H1 (cell line): ENCODE measurements at regions not wholly inside any gene's neighbourhood (a gene's known extent, or its start where the extent isn't known, plus 50 kb on each side); places are given as distances from the start of the nearest gene placed in this dataset.

Experiments used
- ASH2L ChIP-seq: fragments of 200-600, 300-600 bp; sonication (generic); IDR thresholded peaks from one replicate; pipeline ENCODE4 v1.7.1; 2017; ENCODE audit warnings: low read length
- BACH1 ChIP-seq: IDR thresholded peaks from 2 replicates; pipeline ENCODE4 v1.6.1; 2012; ENCODE audit warnings: low read length, improper control_type of control experiment
- BCL11A ChIP-seq, 2 experiments: IDR thresholded peaks; one replicate each; pipeline ENCODE4 v1.6.1; 2011; ENCODE audit warnings: low read depth in 2 of 2, low read length in 2 of 2, mild to moderate bottlenecking in 2 of 2
- BRCA1 ChIP-seq: IDR thresholded peaks from 2 replicates; pipeline ENCODE4 v1.6.1; 2012; ENCODE audit warnings: low read depth, low read length, improper control_type of control experiment
- EZH2 ChIP-seq: fragments of 200-600 bp; sonication (generic); IDR thresholded peaks from 2 replicates; pipeline ENCODE4 v1.7.1; 2012; ENCODE audit warnings: low read depth, mild to moderate bottlenecking, moderate library complexity, low read length, inconsistent platforms; ENCODE audit not compliant: severe bottlenecking
- FOSL1 ChIP-seq: IDR thresholded peaks from 2 replicates; pipeline ENCODE4 v1.6.1; 2011; ENCODE audit warnings: mild to moderate bottlenecking, low read depth, low read length, moderate library complexity; ENCODE audit not compliant: insufficient read depth
- HDAC2 ChIP-seq, 2 experiments: fragments of 300-600 bp in 1 of 2; sonication (generic) in 1 of 2; IDR thresholded peaks; 2 replicates each; pipeline ENCODE4 v1.6.1; 2011 to 2012; ENCODE audit warnings: low read depth in 2 of 2, low read length in 2 of 2, mild to moderate bottlenecking in 2 of 2, moderate library complexity in 2 of 2, borderline replicate concordance in 1 of 2, inconsistent platforms in 1 of 2
- HDAC6 ChIP-seq: IDR thresholded peaks from one replicate; pipeline ENCODE4 v1.7.1; 2012; ENCODE audit warnings: low read depth, mild to moderate bottlenecking, inconsistent platforms, low read length, moderate library complexity
- JUND ChIP-seq: IDR thresholded peaks from 2 replicates; pipeline ENCODE4 v1.6.1; 2011; ENCODE audit warnings: mild to moderate bottlenecking, improper control_type of control experiment, low read length
- NANOG ChIP-seq: IDR thresholded peaks from 2 replicates; pipeline ENCODE4 v1.6.1; 2011; ENCODE audit warnings: low read length, low read depth, mild to moderate bottlenecking, inconsistent platforms; ENCODE audit not compliant: insufficient read depth, poor library complexity, severe bottlenecking
- NRF1 ChIP-seq: IDR thresholded peaks from 2 replicates; pipeline ENCODE4 v1.6.1; 2011; ENCODE audit warnings: mild to moderate bottlenecking, low read depth, low read length, improper control_type of control experiment
- POLR2AphosphoS5 ChIP-seq: IDR thresholded peaks from 2 replicates; pipeline ENCODE4 v1.6.1; 2011; ENCODE audit warnings: low read depth, low read length
- RBBP5 ChIP-seq: IDR thresholded peaks from 2 replicates; pipeline ENCODE4 v1.7.1; 2012; ENCODE audit warnings: low read depth, mild to moderate bottlenecking, inconsistent platforms, low read length, moderate library complexity, borderline replicate concordance
- RXRA ChIP-seq: IDR thresholded peaks from 2 replicates; pipeline ENCODE4 v1.6.1; 2011; ENCODE audit warnings: low read depth, mild to moderate bottlenecking, low read length, moderate library complexity; ENCODE audit not compliant: insufficient read depth
- SAP30 ChIP-seq: fragments of 300-600 bp; sonication (generic); IDR thresholded peaks from 2 replicates; pipeline ENCODE4 v1.7.1; 2012; ENCODE audit warnings: low read length, moderate library complexity, mild to moderate bottlenecking, inconsistent platforms; ENCODE audit not compliant: insufficient read depth, insufficient replicate concordance
- SIN3A ChIP-seq, 2 experiments: IDR thresholded peaks in 1 of 2; conservative IDR thresholded peaks in 1 of 2; 2 replicates each; pipeline ENCODE4 v1.6.1; 2011 to 2012; ENCODE audit warnings: low read length in 2 of 2, improper control_type of control experiment in 1 of 2, low read depth in 1 of 2, mild to moderate bottlenecking in 1 of 2
- SIX5 ChIP-seq: IDR thresholded peaks from 2 replicates; pipeline ENCODE4 v1.6.1; 2011; ENCODE audit warnings: mild to moderate bottlenecking, low read depth, low read length
- SUZ12 ChIP-seq: fragments of 200-600 bp; sonication (generic); IDR thresholded peaks from 2 replicates; pipeline ENCODE4 v1.6.1; 2012; ENCODE audit warnings: mild to moderate bottlenecking, inconsistent platforms, low read length, moderate library complexity, mixed read lengths
- TAF7 ChIP-seq: optimal IDR thresholded peaks from 2 replicates; pipeline ENCODE3; 2011; ENCODE audit warnings: low read depth, mild to moderate bottlenecking, inconsistent platforms, low read length, moderate library complexity, borderline replicate concordance
- TEAD4 ChIP-seq: IDR thresholded peaks from 2 replicates; pipeline ENCODE4 v1.6.1; 2012; ENCODE audit warnings: low read depth, low read length, inconsistent platforms, mixed read lengths
- YY1 ChIP-seq: IDR thresholded peaks from 2 replicates; pipeline ENCODE4 v1.6.1; 2011; ENCODE audit warnings: low read depth, mild to moderate bottlenecking, low read length
- TF ChIP-seq, protein P1 (sequence below): IDR thresholded peaks from 2 replicates; pipeline ENCODE4 v1.6.1; 2012; ENCODE audit warnings: inconsistent platforms
- TF ChIP-seq, protein P2 (sequence below): IDR thresholded peaks from 2 replicates; pipeline ENCODE4 v1.6.1; 2011; ENCODE audit warnings: low read depth, mild to moderate bottlenecking, low read length; ENCODE audit not compliant: insufficient read depth

DNA sequence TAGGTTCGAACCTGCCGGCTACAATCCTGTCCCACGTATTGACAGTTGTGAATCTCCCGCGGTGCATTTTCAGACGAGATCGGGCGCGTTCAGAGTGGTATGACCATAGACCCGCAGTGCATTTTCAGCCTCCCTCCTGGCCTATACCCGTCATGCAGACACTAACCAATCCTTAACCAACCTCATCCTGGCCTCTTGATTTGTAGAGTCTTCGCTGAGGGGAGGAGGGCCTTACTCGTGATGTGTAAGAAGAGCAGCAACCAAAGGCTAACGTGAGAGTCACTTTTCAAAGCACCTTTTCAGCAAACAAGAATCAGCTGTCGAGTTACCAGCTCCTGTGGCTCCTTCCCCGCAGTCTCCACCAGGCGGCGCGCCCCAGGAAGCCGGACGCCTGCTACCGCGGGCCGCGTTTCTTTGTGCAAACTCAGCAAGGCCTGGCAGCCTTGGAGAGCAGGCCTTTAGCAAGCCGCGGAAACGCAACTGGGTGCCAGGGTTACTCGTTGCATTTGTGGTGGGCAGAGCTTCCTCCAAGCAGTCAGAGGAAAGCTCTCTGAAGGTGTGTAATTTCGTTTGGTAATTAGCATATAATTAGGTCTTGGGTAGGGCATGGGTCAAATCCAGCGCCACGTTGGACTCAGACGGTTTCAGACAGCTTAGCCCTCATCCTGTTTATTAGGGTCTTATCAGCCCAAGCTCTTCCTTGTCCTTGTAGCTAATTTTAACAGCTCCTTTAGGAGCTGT is 139.8 kb downstream of the OR2B2 start (continued):
- TF ChIP-seq YY1 (0 out of 2 replicates have a peak, but pooled peaks have one; percentile 48), BCL11A (IDR thresholded peaks at IDR 0.05; ENCODE audit: low read depth in 2 of 2, low read length in 2 of 2) (no peak), SIX5 (no peak), SUZ12 (no peak), SAP30 (no peak), FOSL1 (no peak), ASH2L (no peak), TAF7 (peak; percentile 68), SIN3A (conservative IDR thresholded peaks at IDR 0.05 in 1 of 2, IDR thresholded peaks at IDR 0.05 in 1 of 2; ENCODE audit: low read depth in 1 of 2, low read length in 2 of 2) (peak; percentile 79 to 93; a peak in 2 of 4 replicates), BACH1 (0 out of 2 replicates have a peak, but pooled peaks have one; percentile 34), HDAC6 (no peak), HDAC2 (IDR thresholded peaks at IDR 0.05; ENCODE audit: borderline replicate concordance in 1 of 2, low read depth in 2 of 2, low read length in 2 of 2) (peak in 1 of 2 experiments; percentile 74; a peak in 1 of 4 replicates), NANOG (no peak), TEAD4 (0 out of 2 replicates have a peak, but pooled peaks have one; percentile 34), EZH2 (no peak), RXRA (no peak), RBBP5 (0 out of 2 replicates have a peak, but pooled peaks have one; percentile 37), JUND (no peak), BRCA1 (no peak), NRF1 (no peak), POLR2AphosphoS5 (no peak)
- TF ChIP-seq, protein P1, sequence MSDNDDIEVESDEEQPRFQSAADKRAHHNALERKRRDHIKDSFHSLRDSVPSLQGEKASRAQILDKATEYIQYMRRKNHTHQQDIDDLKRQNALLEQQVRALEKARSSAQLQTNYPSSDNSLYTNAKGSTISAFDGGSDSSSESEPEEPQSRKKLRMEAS = 0 out of 2 replicates have a peak, but pooled peaks have one; percentile 29
- TF ChIP-seq, protein P2, sequence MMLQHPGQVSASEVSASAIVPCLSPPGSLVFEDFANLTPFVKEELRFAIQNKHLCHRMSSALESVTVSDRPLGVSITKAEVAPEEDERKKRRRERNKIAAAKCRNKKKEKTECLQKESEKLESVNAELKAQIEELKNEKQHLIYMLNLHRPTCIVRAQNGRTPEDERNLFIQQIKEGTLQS = no peak
